ENCODE measurements at regions not wholly inside any gene's neighbourhood (a gene's known extent, or its start where the extent isn't known, plus 50 kb on each side); places are given as distances from the start of the nearest gene placed in this dataset.

- no peak for TF ChIP-seq ZBTB33 (IDR thresholded peaks at IDR 0.05; ENCODE audit: borderline replicate concordance, low read depth)
Observed at GRCh38 chr10:59505926-59506325, 143.6 kb upstream of the FAM13C start (continued).

GRCh38 chr10:59499460-59499859, 137.1 kb upstream of the FAM13C start:
- Histone ChIP-seq H2AFZ (ENCODE audit: low read depth) (no peak overlapping the region), H3K4me2 (no peak overlapping the region), H4K20me1 (ENCODE audit: insufficient read depth) (no peaks in the 10 kb centered on the region), H3K27me3 (ENCODE audit: insufficient read depth) (no peaks in the 10 kb centered on the region), H3K27ac (ENCODE audit: low read depth in 2 of 2, low read length in 1 of 2) (no peak overlapping the region), H3K79me2 (ENCODE audit: insufficient read depth) (no peaks in the 10 kb centered on the region), H3K4me1 (ENCODE audit: control insufficient read depth in 1 of 2, insufficient read depth in 2 of 2, low read depth in 1 of 2, low read length in 1 of 2) (no peaks in the 10 kb centered on the region), H3K9me3 (no peaks in the 10 kb centered on the region; the same call in 1 of the 2 replicates), H3F3A (replicated peaks; ENCODE audit: insufficient read depth) (peaks cover 5% of the 10 kb centered on the region), H3K9ac (no peak overlapping the region), H3K4me3 (ENCODE audit: low read depth in 2 of 2, low read length in 1 of 2) (no peak overlapping the region), H3K9me2 (no peaks in the 10 kb centered on the region), H3K36me3 (replicated peaks in 1 of 2; ENCODE audit: control insufficient read depth in 1 of 2, insufficient read depth in 2 of 2, low read length in 1 of 2) (peaks cover 0 to 3% of the 10 kb centered on the region in 2 experiments)
- DNase-seq, result no peak
- TF ChIP-seq EP300 (IDR thresholded peaks at IDR 0.05; ENCODE audit: borderline replicate concordance in 1 of 2, low read depth in 1 of 2, low read length in 1 of 2), result no peak
- no peak for TF ChIP-seq CTCF (IDR thresholded peaks at IDR 0.05)
- no peak for TF ChIP-seq JUND (IDR thresholded peaks at IDR 0.05)
- TF ChIP-seq GABPA (IDR thresholded peaks at IDR 0.05; ENCODE audit: low read depth), result no peak
- no peak for TF ChIP-seq FOSL2 (IDR thresholded peaks at IDR 0.05; ENCODE audit: borderline replicate concordance, low read depth)
- no peak for TF ChIP-seq SMC3 (IDR thresholded peaks at IDR 0.05; ENCODE audit: low read depth, low read length)
- TF ChIP-seq RAD21 (IDR thresholded peaks at IDR 0.05; ENCODE audit: low read length), result no peak
- no peak for TF ChIP-seq FOXJ3 (CRISPR knock-in tag; IDR thresholded peaks at IDR 0.05)
- no peak for TF ChIP-seq SIN3A (IDR thresholded peaks at IDR 0.05; ENCODE audit: borderline replicate concordance, low read depth, low read length)
- no peak for TF ChIP-seq PBX3 (IDR thresholded peaks at IDR 0.05)
- TF ChIP-seq EZH2phosphoT487 (IDR thresholded peaks at IDR 0.05; ENCODE audit: borderline replicate concordance, low read depth), result no peak
- no peak for TF ChIP-seq YY1 (IDR thresholded peaks at IDR 0.05; ENCODE audit: low read depth)
- TF ChIP-seq TAF1 (IDR thresholded peaks at IDR 0.05; ENCODE audit: borderline replicate concordance, low read depth, low read length), result no peak
- TF ChIP-seq MAX (IDR thresholded peaks at IDR 0.05; ENCODE audit: low read depth), result no peak
- TF ChIP-seq RXRA (IDR thresholded peaks at IDR 0.05; ENCODE audit: borderline replicate concordance, low read depth), result no peak
- no peak for TF ChIP-seq ELF1 (IDR thresholded peaks at IDR 0.05)
- no peak for TF ChIP-seq TEAD4 (IDR thresholded peaks at IDR 0.05; ENCODE audit: borderline replicate concordance, insufficient read depth)
- POLR2A ChIA-PET, result no interaction called here
- 75% methylated on average over 1 of the region's 1 CpG for WGBS (ENCODE audit: low lambda C conversion rate)
- CTCF ChIA-PET, result no interaction called here

All from SK-N-SH (cell line).